OCI-LY1 (cell line): ENCODE measurements at regions not wholly inside any gene's neighbourhood (a gene's known extent, or its start where the extent isn't known, plus 50 kb on each side); places are given as distances from the start of the nearest gene placed in this dataset.
A peak's percentile ranks its signal among the peaks of the same experiment; 100 is the strongest.

Source experiments
- H2AFZ ChIP-seq: fragments of 200-600 bp; sonication (generic), shearing (Covaris generic); 2 replicates; pipeline ENCODE4 v1.6.0; 2014; ENCODE audit warnings: antibody characterized with exemption, mild to moderate bottlenecking, low read length
- H3F3A ChIP-seq: fragments of 200-600 bp; sonication (generic), shearing (Covaris generic); 2 replicates; pipeline ENCODE4 v1.6.0; 2014; ENCODE audit warnings: mild to moderate bottlenecking, antibody characterized with exemption, low read length, moderate library complexity; ENCODE audit not compliant: insufficient read depth
- H3K27ac ChIP-seq: fragments of 200-600 bp; sonication (generic); 2 replicates; pipeline ENCODE4 v1.5.1; 2014; ENCODE audit warnings: low read length, mixed run types, mild to moderate bottlenecking, low read depth; ENCODE audit not compliant: poor library complexity, severe bottlenecking
- H3K27me3 ChIP-seq: fragments of 200-600 bp; sonication (generic); 2 replicates; pipeline ENCODE4 v1.6.0; 2014; ENCODE audit warnings: antibody characterized with exemption, mild to moderate bottlenecking, low read length, moderate library complexity; ENCODE audit not compliant: insufficient read depth
- H3K36me3 ChIP-seq: fragments of 200-600 bp; sonication (generic); 2 replicates; pipeline ENCODE4 v1.6.1; 2014; ENCODE audit warnings: mild to moderate bottlenecking, antibody characterized with exemption, low read length, moderate library complexity, mixed read lengths; ENCODE audit not compliant: insufficient read depth
- H3K4me1 ChIP-seq: fragments of 200-600 bp; sonication (generic); 2 replicates; pipeline ENCODE4 v1.5.1; 2014; ENCODE audit warnings: mild to moderate bottlenecking, low read length, moderate library complexity; ENCODE audit not compliant: insufficient read depth, severe bottlenecking
- H3K4me2 ChIP-seq: fragments of 200-600 bp; sonication (generic), shearing (Covaris generic); 2 replicates; pipeline ENCODE4 v1.6.1; 2014; ENCODE audit warnings: low read length
- H3K4me3 ChIP-seq: fragments of 200-600 bp; sonication (generic); 2 replicates; pipeline ENCODE4 v1.5.1; 2014; ENCODE audit warnings: low read length, low read depth, mild to moderate bottlenecking, mixed read lengths; ENCODE audit not compliant: poor library complexity, severe bottlenecking
- H3K79me2 ChIP-seq: fragments of 200-600 bp; shearing (Covaris generic); 2 replicates; pipeline ENCODE4 v1.6.1; 2016; ENCODE audit warnings: mixed run types, low read length, mixed read lengths; ENCODE audit not compliant: insufficient read depth
- H3K9ac ChIP-seq: fragments of 200-600 bp; sonication (generic), shearing (Covaris generic); 2 replicates; pipeline ENCODE4 v1.6.1; 2014; ENCODE audit warnings: mild to moderate bottlenecking, low read length, mixed read lengths
- H3K9me2 ChIP-seq: fragments of 200-600 bp; sonication (generic), shearing (Covaris generic); 2 replicates; pipeline ENCODE4 v1.6.1; 2014; ENCODE audit warnings: low read depth, mild to moderate bottlenecking, low read length, mixed read lengths
- H3K9me3 ChIP-seq: fragments of 200-600 bp; shearing (Covaris generic); 2 replicates; pipeline ENCODE4 v1.6.1; 2014; ENCODE audit warnings: low read length, mixed read lengths
- H4K20me1 ChIP-seq: fragments of 200-600 bp; sonication (generic), shearing (Covaris generic); 2 replicates; pipeline ENCODE4 v1.6.0; 2016; ENCODE audit warnings: mild to moderate bottlenecking, low read length; ENCODE audit not compliant: insufficient read depth
- CTCF ChIP-seq: fragments of 200-600 bp; sonication (generic), shearing (Covaris generic); IDR thresholded peaks from 2 replicates; pipeline ENCODE4 v1.5.1; 2017; ENCODE audit warnings: mild to moderate bottlenecking, antibody characterized with exemption, low read length, moderate library complexity, mixed read lengths
- EZH2 ChIP-seq: fragments of 200-600 bp; sonication (generic), shearing (Covaris generic); IDR thresholded peaks from 2 replicates; pipeline ENCODE4 v1.8.0; 2017; ENCODE audit warnings: borderline replicate concordance, mixed run types, mild to moderate bottlenecking, antibody characterized with exemption, low read length, moderate library complexity, mixed read lengths

GRCh38 chr6:87808005-87808757, 106.1 kb upstream of the AKIRIN2 start:
- Histone ChIP-seq H3K4me3 (no peak overlapping the region), H2AFZ (no peak overlapping the region)

GRCh38 chr6:87807475-87807874, 105.4 kb upstream of the AKIRIN2 start:
- peak overlapping the region; percentile 42 for H3K27ac ChIP-seq
- H3K9me2 ChIP-seq: no peaks in the 10 kb centered on the region
- no peak for TF ChIP-seq CTCF
- no peak for TF ChIP-seq EZH2
- no peaks in the 10 kb centered on the region for H3F3A ChIP-seq
- no peaks in the 10 kb centered on the region for H3K9me3 ChIP-seq
- H3K9ac ChIP-seq: no peak overlapping the region
- H2AFZ ChIP-seq: 0 out of 2 replicates have a peak overlapping the region, but pooled peaks have one; percentile 10
- H3K4me1 ChIP-seq: peaks cover 28% of the 10 kb centered on the region
- H3K4me2 ChIP-seq: peak overlapping the region; percentile 33; the same call in 1 of the 2 replicates
- H3K27me3 ChIP-seq: no peaks in the 10 kb centered on the region
- H4K20me1 ChIP-seq: no peaks in the 10 kb centered on the region
- no peak overlapping the region for H3K4me3 ChIP-seq
- no peaks in the 10 kb centered on the region for H3K79me2 ChIP-seq
- no peaks in the 10 kb centered on the region for H3K36me3 ChIP-seq

More at GRCh38 chr6:87808005-87808757, 106.1 kb upstream of the AKIRIN2 start:
- no peaks in the 10 kb centered on the region for H3K79me2 ChIP-seq
- H3K4me2 ChIP-seq: no peak overlapping the region
- peaks cover 28% of the 10 kb centered on the region for H3K4me1 ChIP-seq
- H4K20me1 ChIP-seq: no peaks in the 10 kb centered on the region
- no peak overlapping the region for H3K27ac ChIP-seq
- H3K9ac ChIP-seq: no peak overlapping the region
- H3F3A ChIP-seq: no peaks in the 10 kb centered on the region
- no peak for TF ChIP-seq CTCF
- no peak for TF ChIP-seq EZH2
- no peaks in the 10 kb centered on the region for H3K9me2 ChIP-seq
- H3K9me3 ChIP-seq: no peaks in the 10 kb centered on the region
- H3K36me3 ChIP-seq: no peaks in the 10 kb centered on the region
- no peaks in the 10 kb centered on the region for H3K27me3 ChIP-seq

GRCh38 chr6:87806635-87807034, 104.6 kb upstream of the AKIRIN2 start:
- Histone ChIP-seq H3K9me3 (no peaks in the 10 kb centered on the region), H3K27ac (peak overlapping the region; percentile 42), H3K4me2 (peak overlapping the region; percentile 2; the same call in 1 of the 2 replicates)

More at GRCh38 chr6:87806635-87807034, 104.6 kb upstream of the AKIRIN2 start:
- Histone ChIP-seq H3K4me1 (peaks cover 30% of the 10 kb centered on the region), H3K27me3 (no peaks in the 10 kb centered on the region), H3K9me2 (no peaks in the 10 kb centered on the region), H4K20me1 (no peaks in the 10 kb centered on the region), H3K36me3 (no peaks in the 10 kb centered on the region), H3F3A (no peaks in the 10 kb centered on the region), H3K79me2 (no peaks in the 10 kb centered on the region), H3K9ac (no peak overlapping the region), H2AFZ (peak overlapping the region; percentile 71), H3K4me3 (no peak overlapping the region)
- TF ChIP-seq EZH2: no peak
- no peak for TF ChIP-seq CTCF
